Keratinocyte (primary cell): ENCODE measurements at regions not wholly inside any gene's neighbourhood (a gene's known extent, or its start where the extent isn't known, plus 50 kb on each side); places are given as distances from the start of the nearest gene placed in this dataset.

Experiments used
- CTCF ChIP-seq, 3 experiments: IDR thresholded peaks in 1 of 3; conservative IDR thresholded peaks in 1 of 3; optimal IDR thresholded peaks in 1 of 3; 2 replicates in 2 of 3; 3 replicates in 1 of 3; pipeline versions ENCODE3 to v1.5.1; 2011; ENCODE audit warnings: low read length in 3 of 3, mild to moderate bottlenecking in 3 of 3, moderate library complexity in 2 of 3, control low read depth in 1 of 3, inconsistent platforms in 1 of 3; ENCODE audit not compliant: insufficient read depth in 2 of 3; ENCODE audit errors: extremely low read depth in 1 of 3
- EZH2 ChIP-seq: IDR thresholded peaks from one replicate; pipeline ENCODE4 v1.6.1; 2012; ENCODE audit warnings: inconsistent platforms, mild to moderate bottlenecking, low read length, moderate library complexity

DNA sequence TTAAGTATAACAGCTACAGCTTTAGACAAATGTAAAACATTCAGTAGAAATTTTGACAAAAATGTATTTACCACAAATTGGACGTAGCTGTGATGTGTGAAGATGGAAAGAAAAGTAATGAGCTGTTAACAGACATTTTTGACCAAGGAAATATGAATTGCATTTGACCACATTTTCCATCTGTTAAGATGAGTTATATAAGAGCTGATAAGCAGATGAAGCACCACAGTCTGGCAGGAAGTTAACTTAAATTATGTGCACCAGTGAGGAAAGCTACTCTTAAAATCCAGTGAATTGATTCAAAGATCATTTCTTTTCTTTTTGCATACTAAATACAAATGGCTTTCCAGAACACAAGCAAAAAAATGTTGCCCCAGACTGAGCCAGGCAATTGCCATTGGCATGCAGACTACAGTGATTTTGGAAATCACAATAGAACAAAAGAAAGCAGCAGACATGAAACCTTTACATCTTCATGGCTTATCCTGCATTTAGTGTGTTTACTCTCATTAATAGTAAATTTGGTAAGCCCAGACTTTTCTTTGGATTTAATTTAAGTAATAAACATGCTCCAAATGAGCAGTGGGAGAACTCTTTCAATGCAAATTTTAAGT, 493.7 kb downstream of the TMX3 start:
- TF ChIP-seq CTCF (optimal IDR thresholded peaks at IDR 0.05 in 1 of 3, IDR thresholded peaks at IDR 0.05 in 1 of 3, conservative IDR thresholded peaks at IDR 0.05 in 1 of 3; ENCODE audit: extremely low read depth in 1 of 3, insufficient read depth in 2 of 3, low read length in 3 of 3) (no peak), EZH2 (no peak)
